NAMALWA (cell line): ENCODE measurements at regions not wholly inside any gene's neighbourhood (a gene's known extent, or its start where the extent isn't known, plus 50 kb on each side); places are given as distances from the start of the nearest gene placed in this dataset.
"Not testable (repeated sequence)": the region's sequence is repeated elsewhere in the genome, so short reads cannot be mapped to it uniquely, and the experiment has no call there.

Experiments used
- DNase-seq: peaks from one replicate; pipeline ENCODE4 v3.0.0-alpha.2; 2015; ENCODE audit warnings: low spot score

- DNase-seq = no peak
Observed at GRCh38 chr7:113230691-113231090, 112.3 kb upstream of the SMIM30 start.

- no peak for DNase-seq
Observed at GRCh38 chr7:113217314-113217713, 99.0 kb upstream of the SMIM30 start.

- no peak for DNase-seq
Observed at GRCh38 chr7:113216038-113216437, 97.7 kb upstream of the SMIM30 start.

- no peak for DNase-seq
Observed at GRCh38 chr7:113209449-113210203, 91.3 kb upstream of the SMIM30 start.

GRCh38 chr7:113207931-113208330 is 89.6 kb upstream of the SMIM30 start:
- no peak for DNase-seq

GRCh38 chr7:113207441-113207840 is 89.1 kb upstream of the SMIM30 start:
- DNase-seq = no peak

GRCh38 chr7:113204415-113204814 is 86.1 kb upstream of the SMIM30 start:
- DNase-seq = no peak

- DNase-seq = no peak
Observed at GRCh38 chr7:113202284-113202683, 83.9 kb upstream of the SMIM30 start.

- DNase-seq = no peak
Observed at GRCh38 chr7:113200281-113200680, 81.9 kb upstream of the SMIM30 start.

GRCh38 chr7:113199841-113200240 is 81.5 kb upstream of the SMIM30 start:
- DNase-seq = no peak

GRCh38 chr7:113199136-113199535 is 80.8 kb upstream of the SMIM30 start:
- DNase-seq = no peak

GRCh38 chr7:113198226-113198625 is 79.9 kb upstream of the SMIM30 start:
- DNase-seq = no peak

- no peak for DNase-seq
Observed at GRCh38 chr7:113197274-113197673, 78.9 kb upstream of the SMIM30 start.

- no peak for DNase-seq
Observed at GRCh38 chr7:113188396-113188795, 70.0 kb upstream of the SMIM30 start.

GRCh38 chr7:113179313-113179712 is 61.0 kb upstream of the SMIM30 start:
- DNase-seq = no peak

- DNase-seq = no peak
Observed at GRCh38 chr7:113176836-113177235, 58.5 kb upstream of the SMIM30 start.

- DNase-seq = not testable (repeated sequence)
Observed at GRCh38 chr7:113176180-113176579, 57.8 kb upstream of the SMIM30 start.

GRCh38 chr7:113175525-113176104 is 57.3 kb upstream of the SMIM30 start:
- DNase-seq = no peak

- DNase-seq = no peak
Observed at GRCh38 chr7:113172726-113173125, 54.4 kb upstream of the SMIM30 start.

GRCh38 chr7:113170591-113170990 is 52.2 kb upstream of the SMIM30 start:
- DNase-seq = no peak
